ENCODE measurements at regions not wholly inside any gene's neighbourhood (a gene's known extent, or its start where the extent isn't known, plus 50 kb on each side); places are given as distances from the start of the nearest gene placed in this dataset.

DNA sequence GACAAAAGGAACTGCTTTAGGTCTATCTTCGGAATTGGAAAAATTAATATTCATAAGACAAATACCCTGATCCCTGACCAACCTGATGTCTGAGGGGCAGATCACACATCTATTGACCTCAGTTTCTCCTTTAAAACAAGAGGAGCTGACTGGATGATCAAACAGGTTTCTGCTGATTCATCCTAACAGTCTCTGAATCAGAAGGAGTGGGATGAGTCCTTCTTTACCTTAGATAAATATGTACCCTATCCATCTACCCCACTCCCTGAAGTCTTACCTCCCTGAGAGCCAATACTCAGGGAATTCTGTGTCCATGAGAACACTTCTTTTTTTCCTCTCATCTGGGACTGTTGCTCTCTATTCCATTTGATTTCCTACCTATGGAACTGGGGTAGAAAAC is 80.3 kb upstream of the CRHR1 start:
- Histone ChIP-seq H3K9me3 (no peaks in the 10 kb centered on the region), H3K27ac (no peak overlapping the region), H3K4me3 (no peak overlapping the region), H3K4me1 (no peaks in the 10 kb centered on the region), H3K27me3 (no peaks in the 10 kb centered on the region), H3K36me3 (replicated peaks in 1 of 2; ENCODE audit: insufficient read depth in 1 of 2, low read depth in 2 of 2) (no peaks in the 10 kb centered on the region)
- ATAC-seq (no peak), DNase-seq (no peak)
- 73 to 80% methylated on average over 1 of the region's 1 CpG for WGBS, 2 donors
- intact Hi-C loops (cut with DNase I) = no loop called here
- no peak for TF ChIP-seq POLR2A (IDR thresholded peaks at IDR 0.05)
- TF ChIP-seq, protein P1, sequence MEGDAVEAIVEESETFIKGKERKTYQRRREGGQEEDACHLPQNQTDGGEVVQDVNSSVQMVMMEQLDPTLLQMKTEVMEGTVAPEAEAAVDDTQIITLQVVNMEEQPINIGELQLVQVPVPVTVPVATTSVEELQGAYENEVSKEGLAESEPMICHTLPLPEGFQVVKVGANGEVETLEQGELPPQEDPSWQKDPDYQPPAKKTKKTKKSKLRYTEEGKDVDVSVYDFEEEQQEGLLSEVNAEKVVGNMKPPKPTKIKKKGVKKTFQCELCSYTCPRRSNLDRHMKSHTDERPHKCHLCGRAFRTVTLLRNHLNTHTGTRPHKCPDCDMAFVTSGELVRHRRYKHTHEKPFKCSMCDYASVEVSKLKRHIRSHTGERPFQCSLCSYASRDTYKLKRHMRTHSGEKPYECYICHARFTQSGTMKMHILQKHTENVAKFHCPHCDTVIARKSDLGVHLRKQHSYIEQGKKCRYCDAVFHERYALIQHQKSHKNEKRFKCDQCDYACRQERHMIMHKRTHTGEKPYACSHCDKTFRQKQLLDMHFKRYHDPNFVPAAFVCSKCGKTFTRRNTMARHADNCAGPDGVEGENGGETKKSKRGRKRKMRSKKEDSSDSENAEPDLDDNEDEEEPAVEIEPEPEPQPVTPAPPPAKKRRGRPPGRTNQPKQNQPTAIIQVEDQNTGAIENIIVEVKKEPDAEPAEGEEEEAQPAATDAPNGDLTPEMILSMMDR (IDR thresholded peaks at IDR 0.05) = no peak

DNA sequence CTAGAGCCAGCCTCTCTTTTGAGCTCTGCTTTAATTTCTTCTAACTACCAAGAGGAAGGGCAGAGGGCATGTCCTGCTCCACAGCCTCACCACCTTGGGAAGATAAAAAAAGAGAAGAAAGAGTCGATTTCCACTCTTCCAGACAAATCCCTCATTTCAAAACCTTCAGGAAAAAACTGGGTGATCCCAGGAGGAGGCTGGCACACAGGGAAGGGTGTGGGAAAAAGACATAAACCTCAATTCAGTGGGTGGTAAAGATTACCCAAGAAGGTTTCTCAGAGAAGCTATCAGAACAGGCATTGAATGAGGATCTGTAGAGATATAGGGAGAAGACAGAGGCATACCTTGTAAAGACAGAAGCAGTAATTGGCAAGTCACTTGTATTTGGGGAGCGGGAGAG is 79.9 kb upstream of the CRHR1 start:
- no peak for DNase-seq
- no peak overlapping the region for H3K27ac ChIP-seq
- ATAC-seq = no peak
- H3K9me3 ChIP-seq = no peaks in the 10 kb centered on the region
- no peak for TF ChIP-seq POLR2A (IDR thresholded peaks at IDR 0.05)
- TF ChIP-seq, protein P1 (IDR thresholded peaks at IDR 0.05) = no peak
- intact Hi-C loops (cut with DNase I) = no loop called here
- no peak overlapping the region for H3K4me3 ChIP-seq
- no peaks in the 10 kb centered on the region for H3K4me1 ChIP-seq
- H3K27me3 ChIP-seq = no peaks in the 10 kb centered on the region
- H3K36me3 ChIP-seq (replicated peaks in 1 of 2; ENCODE audit: insufficient read depth in 1 of 2, low read depth in 2 of 2) = no peaks in the 10 kb centered on the region
- 45 to 49% methylated on average over 2 of the region's 2 CpGs for WGBS, 2 donors

DNA sequence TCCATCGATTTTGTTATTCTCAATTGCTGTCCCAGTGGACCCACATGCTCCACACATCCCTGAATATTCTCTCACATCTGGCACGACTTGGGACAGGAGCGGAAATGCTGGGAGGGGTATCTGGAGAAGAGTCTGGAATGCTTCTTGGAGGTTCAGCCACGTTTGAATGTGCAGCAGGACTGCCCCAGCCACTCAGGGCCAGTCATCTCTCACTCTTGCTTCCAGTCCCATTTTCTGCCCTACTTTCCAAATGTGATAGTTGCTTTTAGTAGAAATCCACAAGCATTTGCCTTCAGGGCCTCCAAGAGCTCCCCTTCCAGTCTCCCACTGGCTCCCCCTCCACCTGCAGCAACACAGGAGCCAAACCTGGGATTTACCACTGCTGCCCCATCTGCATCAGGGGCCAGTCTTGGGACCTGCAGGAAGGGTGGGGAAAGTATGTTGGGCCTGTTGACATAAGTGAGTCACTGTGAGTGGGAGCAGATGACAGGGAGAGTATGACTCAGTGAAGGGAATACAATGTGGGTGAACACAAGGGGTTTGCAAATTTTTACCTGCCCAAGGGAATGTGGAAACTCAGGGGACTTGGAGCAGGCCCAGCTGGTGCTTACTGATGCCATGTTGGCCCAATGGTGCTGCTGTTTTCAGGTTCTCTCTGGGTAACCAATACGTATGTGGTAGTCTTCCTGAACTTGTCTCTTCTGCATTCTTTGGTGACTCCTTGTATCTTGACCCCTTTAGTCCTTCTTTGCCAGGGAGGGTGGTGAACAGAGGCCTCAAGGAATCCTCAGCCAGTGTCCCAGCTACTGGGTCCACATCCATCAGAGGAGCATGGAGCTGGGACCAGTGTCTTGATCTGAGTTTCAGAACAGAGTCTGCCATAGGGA is 78.8 kb upstream of the CRHR1 start:
- WGBS, 2 donors = 43 to 61% methylated on average over 5 of the region's 5 CpGs
- no peaks in the 10 kb centered on the region for H3K27me3 ChIP-seq
- H3K36me3 ChIP-seq (replicated peaks in 1 of 2; ENCODE audit: insufficient read depth in 1 of 2, low read depth in 2 of 2) = no peaks in the 10 kb centered on the region
- no peaks in the 10 kb centered on the region for H3K9me3 ChIP-seq
- H3K27ac ChIP-seq = no peak overlapping the region
- intact Hi-C loops (cut with DNase I) = no loop called here
- no peak overlapping the region for H3K4me3 ChIP-seq
- ATAC-seq = no peak
- no peak for TF ChIP-seq POLR2A (IDR thresholded peaks at IDR 0.05)
- TF ChIP-seq, protein P1 (IDR thresholded peaks at IDR 0.05) = no peak
- no peaks in the 10 kb centered on the region for H3K4me1 ChIP-seq
- DNase-seq = peak in 2 of 4 donors; percentile 9 to 62

DNA sequence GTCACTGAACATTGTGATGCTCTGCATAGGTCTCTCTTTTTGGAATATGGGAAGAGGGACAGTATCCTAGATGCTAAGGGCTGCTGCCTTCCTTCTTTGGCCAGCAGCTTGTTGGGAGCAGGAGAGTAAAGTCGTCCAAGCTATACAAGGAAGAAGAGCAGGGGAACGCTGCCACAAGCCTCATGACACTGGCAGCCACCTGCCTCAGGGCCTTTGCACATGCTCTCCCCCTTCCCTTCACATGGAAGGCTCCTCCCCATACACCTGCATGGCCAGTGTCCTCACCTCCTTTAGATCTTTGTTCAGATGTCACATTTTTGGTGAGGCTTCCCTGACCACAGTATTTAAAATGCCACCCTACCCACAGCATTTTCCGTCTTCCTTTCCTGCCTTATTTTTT is 78.1 kb upstream of the CRHR1 start:
- intact Hi-C loops (cut with DNase I) = no loop called here
- ATAC-seq (no peak), DNase-seq (no peak)
- H3K9me3 ChIP-seq = no peaks in the 10 kb centered on the region
- 66 to 73% methylated on average over 3 of the region's 3 CpGs for WGBS, 2 donors
- H3K4me3 ChIP-seq = no peak overlapping the region
- TF ChIP-seq, protein P1 (IDR thresholded peaks at IDR 0.05) = no peak
- TF ChIP-seq POLR2A (IDR thresholded peaks at IDR 0.05) = no peak
- H3K4me1 ChIP-seq = no peaks in the 10 kb centered on the region
- H3K27me3 ChIP-seq = no peaks in the 10 kb centered on the region
- no peaks in the 10 kb centered on the region for H3K36me3 ChIP-seq (replicated peaks in 1 of 2; ENCODE audit: insufficient read depth in 1 of 2, low read depth in 2 of 2)
- no peak overlapping the region for H3K27ac ChIP-seq
